ENCODE measurements at regions not wholly inside any gene's neighbourhood (a gene's known extent, or its start where the extent isn't known, plus 50 kb on each side); places are given as distances from the start of the nearest gene placed in this dataset.
A peak's percentile ranks its signal among the peaks of the same experiment; 100 is the strongest.

GRCh38 chr7:73963252-73963822 lies 64.6 kb upstream of the ELN start:
- peak; percentile 32 for DNase-seq (ENCODE audit: low spot score)

DNA sequence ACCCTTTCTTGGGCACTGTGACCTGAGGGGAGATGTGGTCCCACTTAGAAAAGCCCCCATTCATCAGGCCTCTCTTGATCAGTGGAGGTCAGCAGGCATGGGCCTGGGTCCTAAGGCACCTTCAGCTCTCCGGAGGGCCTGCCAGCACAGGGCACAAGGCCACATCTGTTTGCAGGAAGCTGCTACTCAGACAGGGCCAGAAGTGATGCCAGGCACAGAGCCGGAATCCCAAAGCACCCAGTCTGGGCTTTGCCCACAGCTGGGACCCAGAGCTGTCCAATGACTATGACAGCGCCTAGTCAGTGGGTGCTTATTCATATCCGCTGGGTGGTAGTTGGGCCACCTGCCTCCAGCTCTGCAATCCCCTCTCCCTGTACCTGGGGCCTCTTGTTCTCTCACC lies 63.2 kb upstream of the ELN start:
- DNase-seq (ENCODE audit: low spot score) = no peak

GRCh38 chr7:73966062-73966940 lies 61.7 kb upstream of the ELN start:
- DNase-seq (ENCODE audit: low spot score) = no peak

- no peak for DNase-seq (ENCODE audit: low spot score)
These were observed 60.8 kb upstream of the ELN start for GRCh38 chr7:73966941-73967831.

DNA sequence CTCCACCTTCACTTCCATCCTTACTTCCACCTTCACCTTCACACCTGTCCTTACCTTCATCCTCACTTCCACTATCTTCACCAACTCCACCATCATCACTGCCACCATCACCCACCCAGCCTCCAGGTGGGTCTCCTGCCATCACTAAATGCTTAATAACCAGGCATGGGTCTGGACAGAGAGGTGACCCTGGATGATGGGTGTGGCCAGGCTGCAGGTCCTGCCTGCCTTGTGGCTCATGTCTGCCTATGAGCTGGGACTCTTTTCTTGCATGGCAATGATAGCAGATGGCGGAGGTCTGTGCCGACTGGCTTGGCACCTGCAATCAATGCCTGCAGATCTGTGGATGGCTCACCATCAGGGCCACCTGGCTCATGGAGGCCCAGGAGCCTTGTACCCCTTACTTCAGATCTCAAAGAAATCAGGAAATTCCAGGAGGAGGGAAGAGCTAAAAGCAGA lies 60.1 kb upstream of the ELN start:
- DNase-seq (ENCODE audit: low spot score) = no peak

- no peak for DNase-seq (ENCODE audit: low spot score)
These were observed 59.5 kb upstream of the ELN start for GRCh38 chr7:73968487-73968886.

DNA sequence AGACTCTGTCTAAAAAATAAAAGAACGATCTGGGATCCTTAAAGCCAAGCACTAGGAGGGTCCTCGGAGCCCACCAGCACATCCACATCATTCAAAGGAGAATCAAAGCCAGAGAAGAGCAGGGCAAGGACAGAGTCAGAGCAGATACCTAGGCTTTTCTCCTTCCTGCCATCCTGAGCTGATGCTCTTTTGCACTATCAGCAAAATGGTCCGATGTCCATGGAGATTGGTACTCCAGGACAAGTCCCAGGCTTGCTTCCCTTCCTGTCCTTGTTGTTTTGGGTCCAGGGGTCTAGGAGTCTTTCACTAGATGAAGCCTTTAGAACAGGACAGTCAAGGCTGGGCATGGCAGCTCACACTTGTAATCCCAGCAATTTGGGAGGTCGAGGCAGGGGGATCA lies 58.0 kb upstream of the ELN start:
- DNase-seq (ENCODE audit: low spot score) = no peak

GRCh38 chr7:73970801-73971229 lies 57.2 kb upstream of the ELN start:
- DNase-seq (ENCODE audit: low spot score) = no peak

- no peak for DNase-seq (ENCODE audit: low spot score)
These were observed 56.7 kb upstream of the ELN start for GRCh38 chr7:73971322-73971703.

- no peak for DNase-seq (ENCODE audit: low spot score)
These were observed 56.1 kb upstream of the ELN start for GRCh38 chr7:73971704-73972341.

DNA sequence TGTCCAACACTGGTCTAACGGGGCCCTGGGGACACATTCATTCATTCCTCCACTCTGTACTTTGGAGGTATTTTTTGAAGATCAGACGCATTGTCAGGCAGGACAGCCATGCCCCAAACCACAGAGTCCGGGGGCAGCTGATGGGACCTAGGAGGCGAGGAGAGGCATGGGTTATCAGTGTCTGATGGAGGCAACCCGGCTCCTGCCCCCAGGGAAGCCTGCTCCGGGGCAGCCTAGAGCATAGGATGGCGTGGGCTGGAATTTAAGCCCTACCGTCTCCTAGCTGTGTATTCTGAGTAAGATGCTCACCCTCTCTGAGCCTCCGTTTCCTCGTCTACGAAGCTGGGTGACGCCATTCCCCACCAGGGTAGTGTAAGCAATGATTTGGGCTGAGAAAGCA lies 55.4 kb upstream of the ELN start:
- DNase-seq (ENCODE audit: low spot score) = no peak

DNA sequence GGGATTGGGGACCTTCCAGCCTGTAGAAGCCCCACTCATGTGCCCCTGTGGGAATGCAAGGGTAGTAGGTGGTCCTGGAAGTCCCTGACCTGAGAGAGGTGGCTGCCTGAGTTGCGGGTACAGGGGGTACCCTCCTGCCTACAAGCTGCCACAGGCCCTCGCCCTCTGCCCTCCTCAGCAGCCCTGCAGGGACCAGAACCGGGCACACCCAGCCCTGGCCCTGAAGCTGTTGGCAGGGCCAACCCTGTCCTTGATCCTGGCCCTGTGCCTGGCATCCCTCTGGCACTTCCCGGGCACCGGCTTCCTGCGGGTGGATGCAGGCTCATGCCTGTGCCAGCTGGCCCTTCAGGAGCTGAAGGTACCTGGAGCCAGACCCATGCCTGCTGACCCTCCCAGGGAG lies 54.9 kb upstream of the ELN start:
- no peak for DNase-seq (ENCODE audit: low spot score)

DNA sequence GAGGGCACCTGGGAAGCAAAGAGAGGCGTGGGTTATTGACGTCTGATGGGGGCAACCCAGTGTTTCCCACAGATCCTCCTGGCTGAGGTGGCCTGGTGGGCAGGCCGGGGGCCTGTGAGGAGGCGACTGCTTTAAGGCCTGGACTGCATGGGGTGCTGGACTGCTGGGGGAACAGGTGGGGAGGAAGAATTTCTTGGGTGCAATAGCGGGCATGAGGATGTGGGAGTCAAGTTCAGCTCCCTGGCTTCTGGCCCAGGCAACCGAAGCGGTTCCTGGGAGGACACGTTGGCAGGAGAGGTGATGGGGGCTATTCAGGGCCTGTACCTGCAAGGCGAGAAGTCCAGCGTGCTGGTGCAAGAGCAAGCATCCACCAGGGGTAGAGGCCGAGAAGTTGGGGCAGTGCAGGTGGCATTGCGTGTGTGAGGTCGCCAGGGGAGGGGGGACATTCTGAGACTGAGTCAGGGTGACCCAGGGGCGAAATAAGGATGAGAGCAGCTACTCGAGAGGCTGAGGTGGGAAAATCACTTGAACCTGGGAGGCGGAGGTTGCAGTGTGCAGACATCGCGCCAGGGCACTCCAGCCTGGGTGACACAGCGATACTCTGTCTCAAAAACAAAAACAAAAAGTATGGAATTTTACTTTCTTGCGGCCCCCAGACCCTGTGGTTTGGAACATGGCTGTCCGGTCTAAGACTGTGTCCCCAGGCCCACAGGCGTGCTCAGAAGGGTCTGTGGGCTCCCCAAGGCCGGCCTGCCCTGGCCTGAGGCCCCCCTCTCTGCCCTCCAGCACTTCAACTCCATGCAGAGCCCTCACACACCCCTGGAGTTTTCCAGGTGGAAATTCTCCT lies 53.6 kb upstream of the ELN start:
- DNase-seq (ENCODE audit: low spot score) = no peak

GRCh38 chr7:73974948-73975926 lies 52.7 kb upstream of the ELN start:
- no peak for DNase-seq (ENCODE audit: low spot score)

- DNase-seq (ENCODE audit: low spot score) = no peak
These were observed 51.0 kb upstream of the ELN start for GRCh38 chr7:73976761-73977618.

DNA sequence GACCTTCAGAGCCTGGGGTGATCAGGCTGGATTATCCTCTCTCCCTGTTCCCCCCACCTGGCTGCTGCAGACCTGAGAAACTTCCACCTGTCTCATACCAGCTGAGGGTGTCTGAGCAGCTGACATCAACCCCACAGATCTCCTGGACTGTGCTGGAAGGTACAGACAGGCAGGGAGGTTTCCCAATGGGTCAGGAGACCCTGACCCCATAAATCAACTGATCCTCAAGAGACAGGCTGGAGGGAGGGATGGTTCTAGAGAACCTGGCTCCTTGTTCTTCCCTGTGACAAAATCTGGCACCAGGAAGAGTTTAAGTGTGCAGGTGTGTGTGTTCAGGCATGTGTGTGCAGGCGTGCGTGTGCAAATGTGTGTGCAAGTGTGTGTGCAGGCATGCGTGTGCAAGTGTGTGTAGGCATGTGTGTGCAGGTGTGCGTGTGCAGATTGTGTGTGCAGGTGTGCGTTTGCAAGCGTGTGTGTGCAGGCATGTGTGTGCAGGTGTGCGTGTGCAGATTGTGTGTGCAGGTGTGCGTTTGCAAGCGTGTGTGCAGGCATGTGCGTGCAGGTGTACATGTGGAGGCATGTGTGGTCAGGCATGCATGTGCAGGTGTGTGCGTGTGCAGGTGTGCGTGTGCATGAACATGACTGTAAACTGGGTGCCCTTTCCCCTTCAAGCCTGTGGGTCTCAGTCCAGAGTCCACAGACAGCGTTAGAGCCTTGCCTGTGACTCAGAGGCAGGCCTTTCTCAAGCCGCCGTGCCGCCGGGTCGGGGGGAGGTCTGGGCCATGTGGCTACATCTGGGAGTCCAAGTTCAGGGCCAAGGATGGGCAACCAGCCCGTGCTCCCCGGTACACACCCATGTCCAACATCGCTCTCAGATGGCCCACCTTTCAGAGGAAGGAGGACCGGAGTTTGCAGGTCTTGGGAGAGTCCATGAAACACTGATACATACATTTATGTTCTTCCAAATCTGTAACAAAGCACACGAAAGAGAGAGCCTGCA lies 50.1 kb upstream of the ELN start:
- DNase-seq (ENCODE audit: low spot score) = no peak

All from A172 (cell line).